MM.1S (cell line): ENCODE measurements at regions not wholly inside any gene's neighbourhood (a gene's known extent, or its start where the extent isn't known, plus 50 kb on each side); places are given as distances from the start of the nearest gene placed in this dataset.

Experiments
- DNase-seq: peaks from one replicate; pipeline ENCODE4 v3.0.0-alpha.2; 2015
- H2AFZ ChIP-seq: fragments of 300-600 bp; sonication (generic); 2 replicates; pipeline ENCODE4 v1.6.0; 2016; ENCODE audit warnings: antibody characterized with exemption, low read length
- H3F3A ChIP-seq: fragments of 300-600 bp; sonication (generic); 2 replicates; pipeline ENCODE4 v1.6.1; 2016; ENCODE audit warnings: mild to moderate bottlenecking, antibody characterized with exemption, low read length, moderate library complexity, mixed read lengths; ENCODE audit not compliant: insufficient read depth
- H3K27ac ChIP-seq: fragments of 300-600 bp; sonication (generic); 2 replicates; pipeline ENCODE4 v1.5.1; 2016; ENCODE audit warnings: mild to moderate bottlenecking, low read length
- H3K27me3 ChIP-seq: fragments of 300-600 bp; sonication (generic); replicated peaks from 2 replicates; pipeline ENCODE4 v1.6.0; 2016; ENCODE audit warnings: low read length; ENCODE audit not compliant: insufficient read depth
- H3K36me3 ChIP-seq: fragments of 300-600 bp; sonication (generic); replicated peaks from 2 replicates; pipeline ENCODE4 v1.6.1; 2016; ENCODE audit warnings: mild to moderate bottlenecking, low read length, mixed read lengths; ENCODE audit not compliant: insufficient read depth
- H3K4me1 ChIP-seq: fragments of 300-600 bp; sonication (generic); 2 replicates; pipeline ENCODE4 v1.6.1; 2016; ENCODE audit warnings: low read length, mixed read lengths
- H3K4me2 ChIP-seq: fragments of 300-600 bp; sonication (generic); 2 replicates; pipeline ENCODE4 v1.6.0; 2016; ENCODE audit warnings: low read depth, low read length
- H3K4me3 ChIP-seq: fragments of 300-600 bp; sonication (generic); 2 replicates; pipeline ENCODE4 v1.5.1; 2016; ENCODE audit warnings: low read length, mixed read lengths
- H3K79me2 ChIP-seq: fragments of 300-600 bp; sonication (generic); 2 replicates; pipeline ENCODE4 v1.6.1; 2016; ENCODE audit warnings: mixed run types, low read length, mixed read lengths
- H3K9ac ChIP-seq: fragments of 300-600 bp; sonication (generic); 2 replicates; pipeline ENCODE4 v1.6.1; 2016; ENCODE audit warnings: low read length, mixed read lengths
- H3K9me2 ChIP-seq: fragments of 300-600 bp; sonication (generic); replicated peaks from 2 replicates; pipeline ENCODE4 v1.6.1; 2016; ENCODE audit warnings: mild to moderate bottlenecking, low read length, mixed read lengths; ENCODE audit not compliant: insufficient read depth
- H3K9me3 ChIP-seq: fragments of 300-600 bp; sonication (generic); replicated peaks from 2 replicates; pipeline ENCODE4 v1.6.1; 2016; ENCODE audit warnings: mild to moderate bottlenecking, low read length, mixed read lengths; ENCODE audit not compliant: insufficient read depth
- H4K20me1 ChIP-seq: fragments of 300-600 bp; sonication (generic); 2 replicates; pipeline ENCODE4 v1.6.1; 2016; ENCODE audit warnings: mild to moderate bottlenecking, low read length, moderate library complexity, mixed read lengths; ENCODE audit not compliant: insufficient read depth
- EZH2 ChIP-seq: fragments of 300-600 bp; sonication (generic); optimal IDR thresholded peaks from 2 replicates; pipeline ENCODE3; 2017; ENCODE audit warnings: low read depth, mild to moderate bottlenecking, antibody characterized with exemption, low read length, mixed read lengths
- EZH2phosphoT487 ChIP-seq: fragments of 300-600 bp; sonication (generic); IDR thresholded peaks from 2 replicates; pipeline ENCODE4 v1.6.1; 2018; ENCODE audit warnings: antibody characterized with exemption, low read length
- TF ChIP-seq, protein P1 (sequence below): fragments of 300-600 bp; sonication (generic); IDR thresholded peaks from 2 replicates; pipeline ENCODE4 v1.5.1; 2016; ENCODE audit warnings: antibody characterized with exemption, low read length, mixed read lengths

DNA sequence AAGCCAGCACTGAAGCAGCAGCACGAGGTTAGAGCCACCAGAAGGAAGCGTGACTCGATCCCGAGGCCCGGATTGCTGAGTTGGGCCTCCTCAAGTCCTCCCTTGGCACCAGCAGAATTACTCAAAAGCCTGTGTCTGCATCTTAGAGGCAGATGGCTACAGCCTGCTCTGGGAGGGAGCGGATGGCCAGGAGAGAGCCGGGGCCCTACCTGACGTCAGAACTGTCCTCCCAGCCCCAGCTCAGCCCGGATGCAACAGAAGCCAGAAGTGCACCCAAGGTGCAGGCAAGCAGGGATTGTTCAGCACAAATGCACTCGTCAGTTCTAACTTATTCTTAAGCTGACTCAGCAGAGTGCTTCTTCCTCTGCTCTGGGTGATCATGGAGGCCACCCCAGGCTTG is 155.5 kb upstream of the RPS6KA2 start:
- Histone ChIP-seq H3F3A (no peaks in the 10 kb centered on the region), H3K79me2 (no peaks in the 10 kb centered on the region)
- TF ChIP-seq EZH2phosphoT487, result no peak
- TF ChIP-seq EZH2, result no peak
- TF ChIP-seq, protein P1, sequence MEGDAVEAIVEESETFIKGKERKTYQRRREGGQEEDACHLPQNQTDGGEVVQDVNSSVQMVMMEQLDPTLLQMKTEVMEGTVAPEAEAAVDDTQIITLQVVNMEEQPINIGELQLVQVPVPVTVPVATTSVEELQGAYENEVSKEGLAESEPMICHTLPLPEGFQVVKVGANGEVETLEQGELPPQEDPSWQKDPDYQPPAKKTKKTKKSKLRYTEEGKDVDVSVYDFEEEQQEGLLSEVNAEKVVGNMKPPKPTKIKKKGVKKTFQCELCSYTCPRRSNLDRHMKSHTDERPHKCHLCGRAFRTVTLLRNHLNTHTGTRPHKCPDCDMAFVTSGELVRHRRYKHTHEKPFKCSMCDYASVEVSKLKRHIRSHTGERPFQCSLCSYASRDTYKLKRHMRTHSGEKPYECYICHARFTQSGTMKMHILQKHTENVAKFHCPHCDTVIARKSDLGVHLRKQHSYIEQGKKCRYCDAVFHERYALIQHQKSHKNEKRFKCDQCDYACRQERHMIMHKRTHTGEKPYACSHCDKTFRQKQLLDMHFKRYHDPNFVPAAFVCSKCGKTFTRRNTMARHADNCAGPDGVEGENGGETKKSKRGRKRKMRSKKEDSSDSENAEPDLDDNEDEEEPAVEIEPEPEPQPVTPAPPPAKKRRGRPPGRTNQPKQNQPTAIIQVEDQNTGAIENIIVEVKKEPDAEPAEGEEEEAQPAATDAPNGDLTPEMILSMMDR, result no peak

DNA sequence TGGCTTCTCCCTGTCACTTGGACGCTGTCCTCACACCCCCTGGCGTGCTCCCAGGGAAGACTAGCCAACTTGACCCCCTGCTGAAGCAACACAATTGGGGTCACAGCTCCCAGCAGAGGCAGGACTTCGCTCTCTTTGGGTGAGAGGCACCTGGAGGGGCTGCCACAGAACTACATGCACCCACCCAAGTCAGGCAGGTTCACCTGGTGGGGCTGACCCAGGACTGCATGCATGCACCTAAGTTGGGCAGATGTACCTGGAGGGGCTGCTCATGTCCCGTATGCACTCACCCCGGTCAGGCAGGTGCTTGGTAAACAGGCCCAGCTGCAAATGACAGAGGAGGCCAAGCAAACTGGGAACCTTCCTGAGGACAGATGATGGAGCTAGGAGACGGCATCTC is 154.3 kb upstream of the RPS6KA2 start:
- no peaks in the 10 kb centered on the region for H3K36me3 ChIP-seq
- no peak for TF ChIP-seq EZH2

More for the DNA sequence above, 155.5 kb upstream of the RPS6KA2 start:
- Histone ChIP-seq H3K4me3 (no peak overlapping the region), H3K4me1 (no peaks in the 10 kb centered on the region), H3K27me3 (no peaks in the 10 kb centered on the region), H3K27ac (no peak overlapping the region), H3K9ac (no peak overlapping the region), H2AFZ (no peak overlapping the region), H3K36me3 (no peaks in the 10 kb centered on the region), H3K4me2 (no peak overlapping the region), H4K20me1 (no peaks in the 10 kb centered on the region), H3K9me2 (no peaks in the 10 kb centered on the region), H3K9me3 (no peaks in the 10 kb centered on the region)
- no peak for DNase-seq

DNA sequence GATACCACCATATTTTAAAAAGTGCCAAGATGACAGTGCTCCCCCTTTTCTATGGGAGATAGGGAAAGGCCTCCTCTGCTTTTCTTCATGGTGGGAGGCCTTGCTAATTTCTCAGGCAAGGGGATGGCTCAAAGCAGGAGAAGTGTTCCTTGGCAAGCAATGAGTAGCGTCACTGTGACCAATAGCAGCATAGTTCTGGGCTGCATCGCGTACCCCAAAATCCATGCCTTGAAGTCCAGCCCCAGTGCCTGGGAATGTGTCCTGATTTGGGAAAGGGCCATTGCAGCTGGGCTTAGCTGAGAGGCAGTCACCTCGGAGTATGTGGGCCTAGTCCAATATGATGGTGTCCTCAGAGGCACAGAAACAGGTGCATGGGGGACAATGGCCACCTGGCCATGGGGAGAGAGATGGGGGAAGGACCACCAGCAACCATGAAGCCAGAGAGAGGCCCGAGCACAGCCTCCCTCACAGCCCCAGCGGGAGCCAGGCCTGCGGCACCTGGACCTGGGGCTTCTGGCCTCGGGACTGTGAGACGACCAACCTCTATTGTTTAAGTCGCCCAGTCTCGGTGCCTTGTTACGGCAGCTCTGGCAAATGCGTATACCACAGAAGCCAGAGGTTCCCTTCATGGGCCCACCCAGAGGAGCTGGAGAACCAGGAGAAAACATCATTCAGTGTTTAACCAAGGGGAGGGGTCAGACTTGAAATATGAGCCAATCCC is 153.1 kb upstream of the RPS6KA2 start:
- DNase-seq, result no peak
- Histone ChIP-seq H3K9me3 (no peaks in the 10 kb centered on the region), H3K27me3 (no peaks in the 10 kb centered on the region), H3K4me1 (no peaks in the 10 kb centered on the region), H3K36me3 (no peaks in the 10 kb centered on the region), H3K27ac (no peak overlapping the region), H3K9me2 (no peaks in the 10 kb centered on the region), H3K9ac (no peak overlapping the region), H3K4me2 (no peak overlapping the region), H3K4me3 (no peak overlapping the region), H4K20me1 (no peaks in the 10 kb centered on the region), H2AFZ (no peak overlapping the region), H3F3A (no peaks in the 10 kb centered on the region), H3K79me2 (no peaks in the 10 kb centered on the region)
- TF ChIP-seq EZH2phosphoT487, result no peak

More for the DNA sequence above, 154.3 kb upstream of the RPS6KA2 start:
- Histone ChIP-seq H2AFZ (no peak overlapping the region), H3K79me2 (no peaks in the 10 kb centered on the region), H3K9me2 (no peaks in the 10 kb centered on the region), H3K4me2 (no peak overlapping the region), H3K9ac (no peak overlapping the region), H3K9me3 (no peaks in the 10 kb centered on the region), H3F3A (no peaks in the 10 kb centered on the region), H3K27ac (no peak overlapping the region), H3K27me3 (no peaks in the 10 kb centered on the region), H4K20me1 (no peaks in the 10 kb centered on the region), H3K4me1 (no peaks in the 10 kb centered on the region), H3K4me3 (no peak overlapping the region)
- no peak for DNase-seq

DNA sequence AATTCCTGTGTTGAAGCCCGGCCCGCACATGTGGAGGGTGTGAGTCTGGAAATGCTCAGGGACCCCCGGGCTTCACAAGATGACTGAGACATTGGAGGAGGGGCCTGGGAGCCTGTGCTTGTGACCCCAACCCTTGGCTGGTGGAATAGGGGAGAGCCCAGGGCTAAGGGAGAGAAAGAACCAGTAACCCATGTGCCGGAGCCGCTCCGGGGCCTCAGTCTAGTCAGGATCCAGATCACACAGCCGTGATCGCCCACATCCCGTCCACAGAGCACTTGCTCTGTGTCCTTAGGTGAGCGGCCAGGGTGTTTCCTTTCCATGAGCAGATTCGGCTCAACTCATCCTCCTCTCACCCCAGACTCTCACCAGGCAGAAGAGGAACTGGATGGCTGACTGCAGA is 152.3 kb upstream of the RPS6KA2 start:
- Histone ChIP-seq H3K79me2 (no peaks in the 10 kb centered on the region), H3K4me2 (no peak overlapping the region), H3K4me3 (no peak overlapping the region), H2AFZ (no peak overlapping the region), H4K20me1 (no peaks in the 10 kb centered on the region), H3K9ac (no peak overlapping the region), H3K36me3 (no peaks in the 10 kb centered on the region), H3F3A (no peaks in the 10 kb centered on the region), H3K9me2 (no peaks in the 10 kb centered on the region), H3K9me3 (no peaks in the 10 kb centered on the region), H3K27me3 (no peaks in the 10 kb centered on the region), H3K4me1 (no peaks in the 10 kb centered on the region), H3K27ac (no peak overlapping the region)
- TF ChIP-seq, protein P1, result no peak
- TF ChIP-seq EZH2phosphoT487 (no peak), EZH2 (no peak)
- DNase-seq, result no peak
